Naive thymus-derived CD4-positive, alpha-beta T cell (primary cell): ENCODE measurements at regions not wholly inside any gene's neighbourhood (a gene's known extent, or its start where the extent isn't known, plus 50 kb on each side); places are given as distances from the start of the nearest gene placed in this dataset.

Experiments used
- ATAC-seq: fragments of 150-1000 bp; cut with Tn5 transposase; 2 replicates; pipeline ENCODE4 v1.10.0; 2021; ENCODE audit warnings: mild to moderate bottlenecking, moderate library complexity
- CTCF ChIA-PET: fragments of 350-600 bp; sonication (Branson Sonifier 250); formaldehyde crosslinking; loops from one replicate; lab custom pipeline; 2021; ENCODE audit warnings: antibody characterized with exemption; lab: Charles Lee
- POLR2A ChIA-PET: fragments of 350-600 bp; sonication (Branson Sonifier 250); formaldehyde crosslinking; loops from one replicate; lab custom pipeline; 2021; ENCODE audit warnings: antibody characterized with exemption, inconsistent platforms; lab: Charles Lee
- DNase-seq, 9 donors: peaks; one replicate each; pipeline versions ENCODE4 v3.0.0 to v3.0.0-alpha.2; 2020 to 2022; ENCODE audit warnings: mixed read lengths in 1 of 9
- H3K27ac ChIP-seq: one replicate; pipeline ENCODE4 v1.7.0; 2013; ENCODE audit warnings: mild to moderate bottlenecking, low read depth, low read length, moderate library complexity
- H3K27me3 ChIP-seq, 2 donors: one replicate each; pipeline ENCODE4 v1.7.0; 2013; ENCODE audit warnings: low read length in 2 of 2, mild to moderate bottlenecking in 2 of 2, moderate library complexity in 2 of 2; ENCODE audit not compliant: control insufficient read depth in 2 of 2, insufficient read depth in 2 of 2
- H3K36me3 ChIP-seq, 3 experiments: 1 replicate in 2 of 3; 2 replicates in 1 of 3; pipeline ENCODE4 v1.7.0; 2013; ENCODE audit warnings: low read length in 3 of 3, mild to moderate bottlenecking in 3 of 3, moderate library complexity in 1 of 3; ENCODE audit not compliant: insufficient read depth in 3 of 3, control insufficient read depth in 2 of 3
- H3K4me1 ChIP-seq, 2 donors: one replicate each; pipeline ENCODE4 v1.7.0; 2013; ENCODE audit warnings: low read length in 2 of 2, mild to moderate bottlenecking in 2 of 2, moderate library complexity in 1 of 2; ENCODE audit not compliant: control insufficient read depth in 2 of 2, insufficient read depth in 2 of 2
- H3K4me3 ChIP-seq: 2 replicates; pipeline ENCODE4 v1.7.0; 2013; ENCODE audit warnings: mild to moderate bottlenecking, low read length
- H3K9me3 ChIP-seq, 3 experiments: 1 replicate in 2 of 3; 2 replicates in 1 of 3; pipeline ENCODE4 v1.7.0; 2013; ENCODE audit warnings: low read length in 3 of 3; ENCODE audit not compliant: control insufficient read depth in 2 of 3
- H3K27ac Mint-ChIP-seq, 9 donors: one replicate each; pipeline ENCODE4 v1.8.0; 2020 to 2022; ENCODE audit warnings: mixed read lengths in 9 of 9, mild to moderate bottlenecking in 8 of 9, moderate library complexity in 5 of 9, inconsistent platforms in 2 of 9
- H3K27me3 Mint-ChIP-seq, 5 donors: one replicate each; pipeline ENCODE4 v1.8.0; 2021 to 2022; ENCODE audit warnings: mixed read lengths in 5 of 5, mild to moderate bottlenecking in 1 of 5
- H3K36me3 Mint-ChIP-seq, 5 donors: one replicate each; pipeline ENCODE4 v1.8.0; 2020 to 2022; ENCODE audit warnings: mixed read lengths in 5 of 5, mild to moderate bottlenecking in 3 of 5, inconsistent platforms in 1 of 5
- H3K4me1 Mint-ChIP-seq, 7 donors: one replicate each; pipeline ENCODE4 v1.8.0; 2020 to 2022; ENCODE audit warnings: mixed read lengths in 7 of 7, mild to moderate bottlenecking in 3 of 7, inconsistent platforms in 1 of 7
- H3K4me3 Mint-ChIP-seq, 10 donors: one replicate each; pipeline ENCODE4 v1.8.0; 2020 to 2022; ENCODE audit warnings: mild to moderate bottlenecking in 10 of 10, mixed read lengths in 10 of 10, moderate library complexity in 6 of 10, inconsistent platforms in 2 of 10
- H3K9me3 Mint-ChIP-seq, 11 donors: one replicate each; pipeline ENCODE4 v1.8.0; 2020 to 2022; ENCODE audit warnings: mixed read lengths in 11 of 11, mild to moderate bottlenecking in 4 of 11, inconsistent platforms in 1 of 11, moderate library complexity in 1 of 11
- intact Hi-C, 2 donors: fragments of 100-400 bp; cut with micrococcal nuclease; formaldehyde crosslinking; loops; one replicate each; pipeline ENCODE4 v1.15.1; 2023

GRCh38 chr13:89856512-89856911, 1491.0 kb upstream of the MIR17HG start:
- no peaks in the 10 kb centered on the region for H3K4me1 ChIP-seq
- H3K4me3 ChIP-seq: no peak overlapping the region
- CTCF ChIA-PET: no interaction called here
- Mint-ChIP-seq H3K36me3 (no peaks in the 10 kb centered on the region), H3K9me3 (peaks cover 0 to 19% (median 6%) of the 10 kb centered on the region in 11 donors), H3K4me1 (no peaks in the 10 kb centered on the region), H3K27ac (no peak overlapping the region), H3K4me3 (no peak overlapping the region), H3K27me3 (no peaks in the 10 kb centered on the region)
- H3K27ac ChIP-seq: no peak overlapping the region
- DNase-seq: no peak
- ATAC-seq: no peak
- H3K36me3 ChIP-seq: no peaks in the 10 kb centered on the region
- H3K27me3 ChIP-seq: no peaks in the 10 kb centered on the region
- intact Hi-C loops: no loop called here
- no peaks in the 10 kb centered on the region for H3K9me3 ChIP-seq
- POLR2A ChIA-PET: no interaction called here

DNA sequence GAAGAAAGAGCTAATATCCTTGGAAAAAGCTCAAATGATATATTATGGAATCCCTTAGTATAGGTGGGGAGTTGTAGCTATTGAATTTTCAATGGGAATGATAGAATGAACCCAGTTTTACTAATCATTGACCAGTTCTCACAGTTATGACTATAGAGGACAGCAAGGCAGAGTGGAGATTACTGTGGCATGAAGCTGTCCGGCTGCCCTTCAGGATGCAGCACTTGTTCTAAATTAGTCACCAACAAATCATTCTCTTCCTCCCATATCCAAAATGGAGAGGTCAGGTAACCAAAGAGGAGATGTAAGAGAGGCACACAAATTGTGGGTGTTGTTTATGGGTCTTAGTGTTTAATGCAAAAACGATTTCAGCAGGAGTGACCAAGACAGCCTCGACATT, 1490.0 kb upstream of the MIR17HG start:
- no peak overlapping the region for H3K27ac Mint-ChIP-seq
- no peak for ATAC-seq
- no peaks in the 10 kb centered on the region for H3K36me3 Mint-ChIP-seq
- H3K27ac ChIP-seq: no peak overlapping the region
- peaks cover 0 to 22% (median 6%) of the 10 kb centered on the region in 11 donors for H3K9me3 Mint-ChIP-seq
- CTCF ChIA-PET: no interaction called here
- H3K36me3 ChIP-seq: no peaks in the 10 kb centered on the region
- no peaks in the 10 kb centered on the region for H3K4me1 ChIP-seq
- POLR2A ChIA-PET: no interaction called here
- no peaks in the 10 kb centered on the region for H3K4me1 Mint-ChIP-seq
- H3K27me3 ChIP-seq: no peaks in the 10 kb centered on the region
- no peak overlapping the region for H3K4me3 Mint-ChIP-seq
- no peaks in the 10 kb centered on the region for H3K9me3 ChIP-seq
- H3K4me3 ChIP-seq: no peak overlapping the region
- intact Hi-C loops: no loop called here
- no peak for DNase-seq
- H3K27me3 Mint-ChIP-seq: no peaks in the 10 kb centered on the region

GRCh38 chr13:89862011-89862690, 1485.3 kb upstream of the MIR17HG start:
- ChIA-PET CTCF (no interaction called here), POLR2A (no interaction called here)
- ATAC-seq (no peak), DNase-seq (no peak)
- no peak overlapping the region for H3K4me3 ChIP-seq
- H3K36me3 Mint-ChIP-seq: no peaks in the 10 kb centered on the region
- no peaks in the 10 kb centered on the region for H3K4me1 ChIP-seq
- no peaks in the 10 kb centered on the region for H3K27me3 Mint-ChIP-seq
- H3K4me1 Mint-ChIP-seq: no peaks in the 10 kb centered on the region
- peaks cover 2 to 38% (median 13%) of the 10 kb centered on the region in 11 donors for H3K9me3 Mint-ChIP-seq
- no peaks in the 10 kb centered on the region for H3K36me3 ChIP-seq
- intact Hi-C loops: no loop called here
- H3K9me3 ChIP-seq: peaks cover 0 to 1% (median 0%) of the 10 kb centered on the region in 3 experiments
- H3K4me3 Mint-ChIP-seq: no peak overlapping the region
- no peaks in the 10 kb centered on the region for H3K27me3 ChIP-seq
- no peak overlapping the region for H3K27ac ChIP-seq
- H3K27ac Mint-ChIP-seq: no peak overlapping the region

GRCh38 chr13:89862691-89863036, 1484.8 kb upstream of the MIR17HG start:
- POLR2A ChIA-PET: no interaction called here
- no peak for DNase-seq
- H3K27ac Mint-ChIP-seq: no peak overlapping the region
- no peak overlapping the region for H3K4me3 ChIP-seq
- no peaks in the 10 kb centered on the region for H3K27me3 ChIP-seq
- H3K36me3 Mint-ChIP-seq: no peaks in the 10 kb centered on the region
- H3K27ac ChIP-seq: no peak overlapping the region
- H3K27me3 Mint-ChIP-seq: no peaks in the 10 kb centered on the region
- H3K36me3 ChIP-seq: no peaks in the 10 kb centered on the region
- intact Hi-C loops: no loop called here
- H3K9me3 Mint-ChIP-seq: peaks cover 5 to 38% (median 14%) of the 10 kb centered on the region in 11 donors
- no peak for ATAC-seq
- H3K4me1 ChIP-seq: no peaks in the 10 kb centered on the region
- H3K4me3 Mint-ChIP-seq: no peak overlapping the region
- H3K4me1 Mint-ChIP-seq: no peaks in the 10 kb centered on the region
- H3K9me3 ChIP-seq: peaks cover 0 to 7% (median 0%) of the 10 kb centered on the region in 3 experiments
- CTCF ChIA-PET: no interaction called here

DNA sequence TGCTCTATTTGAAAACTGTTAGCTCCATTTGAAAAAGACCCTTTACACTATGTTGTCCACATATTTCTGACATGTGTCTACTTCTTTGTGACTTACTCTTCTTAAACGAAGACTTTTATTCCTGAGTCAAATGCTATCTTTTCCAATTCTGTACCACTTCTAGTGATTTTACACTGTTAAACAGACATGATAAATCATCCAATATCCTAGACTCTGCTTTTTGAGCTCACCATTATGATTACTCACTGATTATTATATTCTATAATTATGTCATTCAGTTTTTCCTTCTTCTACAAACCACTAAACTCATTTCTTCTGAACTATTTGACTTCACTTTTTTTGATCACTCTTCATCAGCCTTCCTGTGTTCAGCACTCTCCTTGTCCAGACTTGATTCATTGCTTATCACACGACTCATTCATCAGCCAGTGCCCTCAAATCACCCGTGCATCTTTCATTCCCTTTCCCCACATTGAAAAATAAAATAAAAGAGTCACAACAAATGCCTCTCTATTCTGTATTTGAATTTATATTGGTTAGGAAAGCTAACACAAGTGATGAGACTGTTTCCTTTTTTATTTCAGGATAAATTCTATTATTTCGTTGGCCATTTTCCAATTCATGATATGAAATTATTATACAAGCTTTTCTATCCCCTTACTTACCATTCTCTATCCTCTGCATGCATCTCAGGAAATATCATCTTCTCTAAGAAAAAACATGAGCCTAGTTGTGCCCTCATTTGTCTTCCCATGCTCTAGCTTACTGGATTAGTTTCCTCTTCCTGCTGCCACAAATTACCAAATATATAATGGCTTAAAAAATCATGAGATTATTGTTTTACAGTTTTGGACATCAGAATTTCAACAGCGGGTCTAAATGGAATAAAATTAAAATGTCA, 1482.1 kb upstream of the MIR17HG start:
- intact Hi-C loops: no loop called here
- CTCF ChIA-PET: no interaction called here
- H3K9me3 Mint-ChIP-seq: peaks cover 5 to 45% (median 14%) of the 10 kb centered on the region in 11 donors
- Histone ChIP-seq H3K9me3 (peaks cover 0 to 9% (median 0%) of the 10 kb centered on the region in 3 experiments), H3K4me1 (no peaks in the 10 kb centered on the region), H3K36me3 (no peaks in the 10 kb centered on the region), H3K27me3 (no peaks in the 10 kb centered on the region), H3K4me3 (no peak overlapping the region), H3K27ac (no peak overlapping the region)
- POLR2A ChIA-PET: no interaction called here
- no peaks in the 10 kb centered on the region for H3K27me3 Mint-ChIP-seq
- DNase-seq (no peak), ATAC-seq (no peak)
- H3K4me1 Mint-ChIP-seq: no peaks in the 10 kb centered on the region
- no peaks in the 10 kb centered on the region for H3K36me3 Mint-ChIP-seq
- no peak overlapping the region for H3K27ac Mint-ChIP-seq
- no peak overlapping the region for H3K4me3 Mint-ChIP-seq

DNA sequence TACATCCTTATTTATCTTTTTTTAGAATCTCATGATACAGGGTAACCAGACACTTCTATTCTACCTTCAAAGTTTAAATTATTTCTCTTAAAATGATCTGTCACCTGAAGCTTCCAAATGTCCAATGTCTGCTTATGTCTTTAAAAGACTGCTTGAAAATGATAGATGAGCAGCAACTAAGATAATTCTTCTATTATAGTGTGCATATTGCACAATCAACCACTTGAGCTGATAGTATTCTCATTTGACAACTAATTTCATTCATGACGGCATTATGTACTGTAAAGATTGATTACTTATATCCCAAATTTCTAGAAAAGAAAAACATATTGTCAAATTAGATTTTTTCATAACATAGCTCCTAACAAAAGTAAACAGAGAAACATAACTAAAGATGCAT, 1478.2 kb upstream of the MIR17HG start:
- H3K27me3 Mint-ChIP-seq: no peaks in the 10 kb centered on the region
- no peak overlapping the region for H3K27ac ChIP-seq
- intact Hi-C loops: no loop called here
- CTCF ChIA-PET: no interaction called here
- no peaks in the 10 kb centered on the region for H3K36me3 Mint-ChIP-seq
- H3K4me3 Mint-ChIP-seq: no peak overlapping the region
- no peaks in the 10 kb centered on the region for H3K4me1 ChIP-seq
- H3K36me3 ChIP-seq: no peaks in the 10 kb centered on the region
- H3K4me1 Mint-ChIP-seq: no peaks in the 10 kb centered on the region
- no peak for ATAC-seq
- H3K27me3 ChIP-seq: no peaks in the 10 kb centered on the region
- H3K27ac Mint-ChIP-seq: no peak overlapping the region
- H3K9me3 Mint-ChIP-seq: peaks cover 3 to 38% (median 12%) of the 10 kb centered on the region in 11 donors
- no peak overlapping the region for H3K4me3 ChIP-seq
- POLR2A ChIA-PET: no interaction called here
- DNase-seq: no peak
- H3K9me3 ChIP-seq: peaks cover 0 to 9% (median 0%) of the 10 kb centered on the region in 3 experiments
